Prostate gland (tissue), 2 donors: ENCODE measurements at regions not wholly inside any gene's neighbourhood (a gene's known extent, or its start where the extent isn't known, plus 50 kb on each side); places are given as distances from the start of the nearest gene placed in this dataset.
"Not testable (repeated sequence)": the region's sequence is repeated elsewhere in the genome, so short reads cannot be mapped to it uniquely, and the experiment has no call there.

Experiments
- DNase-seq: peaks from one replicate; pipeline ENCODE4 v3.0.0-alpha.2; 2019; ENCODE audit warnings: low spot score
- H3K27ac ChIP-seq, 2 donors: fragments of 200-600 bp; sonication (generic); 2 replicates each; pipeline ENCODE4 v1.5.1; 2017 to 2019
- H3K27me3 ChIP-seq: fragments of 200-600 bp; sonication (generic); replicated peaks from 2 replicates; pipeline ENCODE4 v1.5.1; 2019; ENCODE audit not compliant: insufficient read depth
- H3K36me3 ChIP-seq, 2 donors: fragments of 200-600 bp; sonication (generic); 1 replicate in 1 of 2; 2 replicates in 1 of 2; pipeline versions ENCODE4 v1.5.1 to v1.8.1; 2017 to 2019
- H3K4me1 ChIP-seq: fragments of 200-600 bp; sonication (generic); replicated peaks from 2 replicates; pipeline ENCODE4 v1.5.1; 2019
- H3K4me3 ChIP-seq, 2 donors: fragments of 200-600 bp; sonication (generic); 2 replicates each; pipeline ENCODE4 v1.5.1; 2017 to 2019
- H3K9me3 ChIP-seq: fragments of 200-600 bp; sonication (generic); 2 replicates; pipeline ENCODE4 v1.5.1; 2017
- POLR2A ChIP-seq: fragments of 450-650 bp; IDR thresholded peaks from one replicate; pipeline ENCODE4 v1.6.1; 2016; ENCODE audit warnings: antibody characterized with exemption, mild to moderate bottlenecking
- POLR2AphosphoS5 ChIP-seq: sonication (generic); formaldehyde crosslinking; IDR thresholded peaks from one replicate; pipeline ENCODE4 v1.6.1; 2017; ENCODE audit warnings: antibody characterized with exemption
- WGBS: methylation state at CpG from one replicate; pipeline ENCODE4 v1.1.5; 2018; 5-methylcytosine and 5-hydroxymethylcytosine counted together
- intact Hi-C: fragments of 100-400 bp; cut with DNase I; formaldehyde crosslinking; loops from one replicate; pipeline ENCODE4 v1.14.2; 2022
- TF ChIP-seq, protein P1 (sequence below), 4 experiments: fragments of 200-600 bp in 2 of 4; fragments of 450-650 bp in 2 of 4; sonication (generic) in 2 of 4; IDR thresholded peaks; 1 replicate in 3 of 4; 2 replicates in 1 of 4; pipeline ENCODE4 v1.5.1; 2016 to 2019; ENCODE audit warnings: antibody characterized with exemption in 4 of 4, mild to moderate bottlenecking in 2 of 4, moderate library complexity in 2 of 4

DNA sequence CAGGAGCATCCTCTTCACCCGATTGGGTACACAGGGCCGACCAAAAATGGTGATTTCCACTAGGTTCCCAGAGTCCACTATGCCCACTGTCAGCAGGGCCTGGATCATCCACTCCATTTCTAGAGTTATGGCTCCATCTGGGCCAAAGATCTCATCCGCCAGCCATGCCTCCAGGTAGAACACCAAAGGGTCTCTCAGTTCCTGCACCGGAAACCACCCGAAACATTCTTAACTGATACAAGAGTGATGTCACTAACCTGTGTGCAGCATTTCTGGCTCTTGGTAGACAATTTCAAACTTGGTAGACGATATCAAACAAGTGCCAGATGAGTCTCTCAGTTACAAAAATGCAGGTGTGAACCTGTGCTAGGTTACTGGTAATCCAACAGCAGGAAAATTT is 306.1 kb downstream of the BCOR start:
- intact Hi-C loops, result no loop called here
- H3K4me3 ChIP-seq, result no peak overlapping the region
- no peak for DNase-seq
- TF ChIP-seq POLR2AphosphoS5, result no peak
- TF ChIP-seq, protein P1, sequence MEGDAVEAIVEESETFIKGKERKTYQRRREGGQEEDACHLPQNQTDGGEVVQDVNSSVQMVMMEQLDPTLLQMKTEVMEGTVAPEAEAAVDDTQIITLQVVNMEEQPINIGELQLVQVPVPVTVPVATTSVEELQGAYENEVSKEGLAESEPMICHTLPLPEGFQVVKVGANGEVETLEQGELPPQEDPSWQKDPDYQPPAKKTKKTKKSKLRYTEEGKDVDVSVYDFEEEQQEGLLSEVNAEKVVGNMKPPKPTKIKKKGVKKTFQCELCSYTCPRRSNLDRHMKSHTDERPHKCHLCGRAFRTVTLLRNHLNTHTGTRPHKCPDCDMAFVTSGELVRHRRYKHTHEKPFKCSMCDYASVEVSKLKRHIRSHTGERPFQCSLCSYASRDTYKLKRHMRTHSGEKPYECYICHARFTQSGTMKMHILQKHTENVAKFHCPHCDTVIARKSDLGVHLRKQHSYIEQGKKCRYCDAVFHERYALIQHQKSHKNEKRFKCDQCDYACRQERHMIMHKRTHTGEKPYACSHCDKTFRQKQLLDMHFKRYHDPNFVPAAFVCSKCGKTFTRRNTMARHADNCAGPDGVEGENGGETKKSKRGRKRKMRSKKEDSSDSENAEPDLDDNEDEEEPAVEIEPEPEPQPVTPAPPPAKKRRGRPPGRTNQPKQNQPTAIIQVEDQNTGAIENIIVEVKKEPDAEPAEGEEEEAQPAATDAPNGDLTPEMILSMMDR (IDR thresholded peaks at IDR 0.05), result no peak
- no peak for TF ChIP-seq POLR2A
- 96% methylated on average over 6 of the region's 6 CpGs for WGBS
- no peaks in the 10 kb centered on the region for H3K36me3 ChIP-seq
- H3K27me3 ChIP-seq, result no peaks in the 10 kb centered on the region
- no peak overlapping the region for H3K27ac ChIP-seq
- H3K9me3 ChIP-seq, result no peaks in the 10 kb centered on the region
- H3K4me1 ChIP-seq, result no peaks in the 10 kb centered on the region

DNA sequence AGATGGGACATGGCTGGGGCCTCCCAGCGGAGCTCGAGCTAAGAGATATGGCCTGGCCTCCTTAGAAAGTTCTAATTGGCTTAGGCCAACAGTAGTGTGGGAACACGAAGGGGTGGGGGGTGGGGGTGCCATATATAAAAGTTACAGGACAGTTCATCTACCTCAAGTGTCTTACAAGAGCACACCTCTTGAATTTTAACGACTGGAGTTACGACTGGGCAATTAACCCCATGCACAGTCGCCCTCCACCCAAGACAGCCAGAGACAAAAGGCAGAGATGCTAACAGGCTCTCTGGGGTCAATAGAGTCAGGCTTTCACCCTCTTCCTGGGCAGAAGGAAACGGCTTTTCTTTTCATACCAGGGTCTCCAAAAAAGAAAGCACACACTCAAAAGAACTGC is 302.2 kb downstream of the BCOR start:
- no peak for TF ChIP-seq POLR2AphosphoS5
- TF ChIP-seq POLR2A, result no peak
- no peaks in the 10 kb centered on the region for H3K4me1 ChIP-seq
- H3K9me3 ChIP-seq, result no peaks in the 10 kb centered on the region
- H3K27me3 ChIP-seq, result no peaks in the 10 kb centered on the region
- no peaks in the 10 kb centered on the region for H3K36me3 ChIP-seq
- H3K27ac ChIP-seq, result no peak overlapping the region
- WGBS, result 73% methylated on average over 7 of the region's 7 CpGs
- no peak overlapping the region for H3K4me3 ChIP-seq
- DNase-seq, result no peak
- intact Hi-C loops, result no loop called here

DNA sequence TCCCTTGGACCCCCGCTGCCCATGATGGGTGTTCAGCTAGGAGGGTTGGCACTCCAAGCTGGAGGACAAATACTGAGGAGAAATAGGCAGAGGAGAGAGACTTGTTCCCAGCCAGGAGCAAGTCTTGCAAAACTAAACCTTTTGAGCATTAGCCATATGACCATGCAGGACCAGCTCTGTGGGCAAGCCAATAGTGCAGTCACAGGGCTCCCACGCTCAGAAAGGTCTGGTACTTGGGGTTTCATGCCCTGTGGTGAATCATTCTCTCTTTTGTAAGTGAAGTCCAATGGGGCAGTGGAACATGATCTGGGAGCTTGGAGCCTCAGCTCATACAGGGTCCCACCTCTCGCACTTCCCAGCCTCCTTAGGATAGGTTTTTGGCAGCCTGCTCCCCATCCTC is 300.9 kb downstream of the BCOR start:
- H3K27me3 ChIP-seq, result no peaks in the 10 kb centered on the region
- H3K36me3 ChIP-seq, result no peaks in the 10 kb centered on the region
- H3K9me3 ChIP-seq, result no peaks in the 10 kb centered on the region
- DNase-seq, result no peak
- intact Hi-C loops, result no loop called here
- 100% methylated on average over 2 of the region's 3 CpGs for WGBS
- H3K4me3 ChIP-seq, result no peak overlapping the region
- H3K4me1 ChIP-seq, result no peaks in the 10 kb centered on the region
- H3K27ac ChIP-seq, result no peak overlapping the region
- TF ChIP-seq, protein P1 (IDR thresholded peaks at IDR 0.05), result no peak
- no peak for TF ChIP-seq POLR2AphosphoS5
- TF ChIP-seq POLR2A, result no peak

DNA sequence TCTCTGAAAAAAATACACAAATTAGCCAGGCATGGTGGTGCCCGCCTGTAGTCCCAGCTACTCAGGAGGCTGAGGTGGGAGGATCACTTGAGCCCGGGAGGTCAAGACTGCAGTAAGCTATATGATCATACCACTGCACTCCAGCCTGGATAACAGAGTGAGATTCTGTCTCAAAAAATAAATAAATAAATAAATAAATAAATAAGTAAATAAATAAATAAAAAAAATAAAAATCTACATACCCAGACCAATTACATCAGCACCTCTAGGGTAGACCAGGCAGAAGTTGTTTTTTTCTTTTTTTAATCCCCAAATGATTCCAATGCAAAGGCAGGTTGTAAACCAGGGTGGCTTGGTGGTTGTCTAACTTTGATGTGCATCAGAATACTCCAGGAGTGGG is 299.3 kb downstream of the BCOR start:
- intact Hi-C loops, H3K36me3 ChIP-seq, H3K27ac ChIP-seq, H3K4me3 ChIP-seq, H3K9me3 ChIP-seq, H3K4me1 ChIP-seq, H3K27me3 ChIP-seq, DNase-seq: not testable (repeated sequence)
- 100% methylated on average over 2 of the region's 2 CpGs for whole genome bisulfite sequencing

DNA sequence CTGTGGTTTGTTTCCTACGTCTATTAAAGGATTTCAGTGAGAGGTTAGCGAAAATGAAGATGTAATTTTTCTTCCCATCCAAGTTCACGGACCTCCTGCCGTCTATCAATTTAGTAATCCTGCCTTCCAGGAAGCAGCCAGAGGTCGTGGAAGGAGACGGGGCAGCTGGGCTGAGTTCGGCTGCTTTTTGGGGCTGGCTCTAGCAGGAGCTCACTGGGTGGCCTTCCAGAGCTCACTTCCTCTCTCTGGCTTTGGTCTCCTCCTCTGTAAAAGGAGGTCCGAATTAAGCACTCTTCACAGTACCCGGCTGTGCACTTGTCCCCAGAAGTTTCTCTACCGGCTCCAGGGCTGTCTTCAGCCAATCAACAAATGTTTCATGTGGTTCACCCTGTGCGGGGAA is 295.4 kb downstream of the BCOR start:
- Histone ChIP-seq H3K27ac (no peak overlapping the region), H3K36me3 (no peaks in the 10 kb centered on the region), H3K9me3 (no peaks in the 10 kb centered on the region), H3K4me1 (no peaks in the 10 kb centered on the region), H3K27me3 (no peaks in the 10 kb centered on the region), H3K4me3 (no peak overlapping the region)
- intact Hi-C loops, result no loop called here
- 73% methylated on average over 11 of the region's 11 CpGs for WGBS
- TF ChIP-seq POLR2AphosphoS5, result no peak
- no peak for TF ChIP-seq POLR2A
- TF ChIP-seq, protein P1 (IDR thresholded peaks at IDR 0.05), result no peak
- DNase-seq, result no peak

DNA sequence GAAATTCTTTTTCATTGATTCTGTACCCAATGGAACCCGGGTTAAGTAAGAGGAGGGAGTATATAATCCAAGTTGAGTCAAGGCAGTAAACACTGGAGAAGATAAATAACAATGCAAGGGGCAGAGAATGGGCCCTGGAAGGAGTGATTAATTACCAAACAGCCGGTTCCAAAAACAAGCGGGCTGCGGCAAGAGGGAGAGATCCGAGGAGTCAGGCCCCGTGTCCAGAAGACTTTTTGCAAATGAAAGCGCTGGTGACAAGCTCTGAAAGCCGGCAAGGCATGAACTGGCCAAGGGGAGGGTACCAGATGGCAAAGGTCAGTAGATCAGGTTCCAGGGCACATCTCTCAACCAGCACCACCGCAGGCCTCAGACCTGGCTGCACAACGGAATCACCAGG is 294.9 kb downstream of the BCOR start:
- 74% methylated on average over 9 of the region's 10 CpGs for WGBS
- DNase-seq, result no peak
- TF ChIP-seq POLR2AphosphoS5 (no peak), POLR2A (no peak)
- TF ChIP-seq, protein P1 (IDR thresholded peaks at IDR 0.05), result no peak
- Histone ChIP-seq H3K27me3 (no peaks in the 10 kb centered on the region), H3K4me3 (no peak overlapping the region), H3K27ac (no peak overlapping the region), H3K36me3 (no peaks in the 10 kb centered on the region), H3K4me1 (no peaks in the 10 kb centered on the region), H3K9me3 (no peaks in the 10 kb centered on the region)
- intact Hi-C loops, result no loop called here
